GM11168 (cell line): ENCODE measurements at regions not wholly inside any gene's neighbourhood (a gene's known extent, or its start where the extent isn't known, plus 50 kb on each side); places are given as distances from the start of the nearest gene placed in this dataset.

ENCODE experiments used
- in situ Hi-C: fragments of 300-500 bp; cut with MboI; formaldehyde crosslinking; loops from one replicate; pipeline ENCODE4 v1.12.0; 2022; ENCODE audit warnings: low sequenced_read_pairs; ENCODE audit not compliant: unreplicated experiment

DNA sequence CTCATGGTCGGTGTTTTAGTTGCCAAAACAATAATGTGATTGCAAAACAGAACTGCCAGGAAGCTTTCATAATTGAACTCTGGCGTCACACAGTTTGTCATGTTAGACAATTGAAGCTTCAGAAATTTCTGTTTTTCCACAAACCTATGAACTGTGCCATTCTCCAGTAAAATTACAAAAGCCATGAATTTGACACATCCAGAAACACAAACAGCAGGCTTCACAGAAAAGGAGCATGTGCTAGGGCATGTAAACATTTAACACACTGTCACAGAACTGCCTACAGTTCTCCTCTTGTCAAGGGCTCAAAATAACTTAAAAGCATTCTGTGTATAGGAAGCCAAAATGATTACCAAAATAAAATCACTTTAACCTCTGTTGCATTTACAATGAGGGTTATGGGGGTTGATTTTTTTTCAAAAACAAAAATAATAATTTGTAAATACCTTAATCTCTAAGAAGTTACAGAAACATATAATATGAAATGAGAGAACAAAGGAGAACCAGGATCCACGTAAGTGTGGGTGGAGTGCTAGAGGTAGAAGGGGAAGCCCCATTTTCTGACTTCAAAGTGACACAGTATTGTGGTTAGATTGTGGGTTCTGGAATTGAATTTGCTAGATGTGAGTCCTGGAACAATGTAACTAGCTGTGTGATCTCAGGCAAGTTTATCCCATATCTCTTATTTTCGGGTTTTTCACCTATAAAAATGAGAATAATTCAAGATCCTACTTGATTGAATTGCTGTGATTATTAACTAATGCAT, 295.0 kb downstream of the CENPC start:
- in situ Hi-C loops, result no loop called here

- in situ Hi-C loops, result no loop called here
These were observed 308.5 kb downstream of the CENPC start for GRCh38 chr4:67236788-67237187.

GRCh38 chr4:67236318-67236717, 309.0 kb downstream of the CENPC start:
- in situ Hi-C loops, result no loop called here

- in situ Hi-C loops, result no loop called here
These were observed 311.0 kb downstream of the CENPC start for GRCh38 chr4:67234296-67234695.

GRCh38 chr4:67229148-67229547, 316.2 kb downstream of the CENPC start:
- in situ Hi-C loops, result no loop called here

DNA sequence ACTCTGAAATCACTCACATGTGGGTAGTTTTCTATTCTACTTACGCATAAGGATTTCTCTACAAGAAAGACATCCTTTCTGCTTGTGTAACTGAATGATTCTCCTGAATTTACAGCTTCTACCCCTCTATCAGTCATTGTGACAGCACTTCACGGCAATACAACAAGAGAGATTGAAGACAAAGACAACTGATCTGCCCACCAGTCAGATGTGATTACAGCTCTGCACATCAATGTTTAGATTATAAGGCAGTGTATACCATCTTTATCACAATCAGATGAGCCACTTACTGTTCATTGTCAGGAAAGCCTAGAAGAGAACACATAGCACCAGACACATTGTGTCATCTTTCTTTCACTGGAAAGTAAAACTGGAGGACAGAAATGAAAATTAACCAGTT, 324.4 kb downstream of the CENPC start:
- in situ Hi-C loops, result no loop called here

DNA sequence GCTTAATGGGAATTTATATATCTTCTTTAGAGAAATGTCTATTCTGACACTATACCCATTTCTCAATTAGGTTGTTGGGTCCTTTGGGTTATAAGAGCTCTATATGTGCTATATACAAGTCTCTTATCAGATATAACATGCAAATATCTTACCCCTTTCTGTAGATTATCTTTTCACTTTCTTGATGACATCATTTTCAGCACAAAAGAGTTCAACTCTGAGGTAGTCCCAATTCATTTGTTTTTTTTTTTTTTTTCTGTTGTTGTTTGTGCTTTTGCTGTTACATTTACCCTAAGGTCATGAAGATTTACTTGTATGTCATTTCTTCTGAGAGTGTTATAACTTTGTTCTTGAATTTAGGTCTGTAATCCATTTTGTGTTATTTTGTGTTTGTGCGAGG, 326.4 kb downstream of the CENPC start:
- in situ Hi-C loops, result no loop called here

DNA sequence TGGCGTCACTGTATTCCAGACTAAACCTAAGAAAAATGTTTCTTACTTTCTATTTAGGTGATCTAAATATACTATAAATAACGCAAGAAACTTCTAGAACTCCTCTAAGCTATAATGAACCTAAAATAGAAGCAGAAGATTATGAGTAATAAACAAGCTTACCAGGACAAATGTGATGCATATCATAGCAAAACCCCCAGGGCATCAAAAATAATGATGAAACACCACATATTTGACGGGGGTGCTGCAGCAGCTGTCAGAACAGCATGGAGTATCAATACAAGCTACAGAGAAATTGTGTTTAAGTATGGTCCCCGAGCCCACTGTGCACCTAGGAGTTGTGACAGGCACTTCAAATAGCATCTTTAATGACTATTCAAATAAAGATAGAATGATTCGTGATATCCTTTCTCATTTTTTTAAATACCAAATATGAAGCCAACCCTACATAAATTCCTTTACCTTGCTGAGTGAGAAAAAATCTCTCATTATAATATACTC, 337.3 kb downstream of the CENPC start:
- in situ Hi-C loops, result no loop called here

DNA sequence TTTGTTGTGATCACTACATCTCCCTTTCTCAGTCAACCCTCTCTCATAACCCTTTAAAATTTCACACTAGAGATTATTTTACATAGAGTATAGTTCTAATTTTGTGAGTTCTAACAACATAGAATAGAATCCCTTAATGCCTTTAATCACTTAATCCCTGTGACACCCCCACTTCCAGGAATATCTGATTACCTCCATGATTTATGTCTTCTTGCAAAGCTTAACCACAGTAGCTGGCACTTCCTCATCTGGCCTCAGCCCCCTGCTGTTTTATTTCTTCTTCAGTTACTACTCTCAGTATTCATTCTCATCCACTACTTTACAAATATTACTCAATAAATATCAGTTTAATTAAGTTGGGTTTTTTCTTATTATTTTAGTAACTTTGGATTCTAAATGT, 340.9 kb downstream of the CENPC start:
- in situ Hi-C loops, result no loop called here

GRCh38 chr4:67201334-67201733, 344.0 kb downstream of the CENPC start:
- in situ Hi-C loops, result no loop called here

DNA sequence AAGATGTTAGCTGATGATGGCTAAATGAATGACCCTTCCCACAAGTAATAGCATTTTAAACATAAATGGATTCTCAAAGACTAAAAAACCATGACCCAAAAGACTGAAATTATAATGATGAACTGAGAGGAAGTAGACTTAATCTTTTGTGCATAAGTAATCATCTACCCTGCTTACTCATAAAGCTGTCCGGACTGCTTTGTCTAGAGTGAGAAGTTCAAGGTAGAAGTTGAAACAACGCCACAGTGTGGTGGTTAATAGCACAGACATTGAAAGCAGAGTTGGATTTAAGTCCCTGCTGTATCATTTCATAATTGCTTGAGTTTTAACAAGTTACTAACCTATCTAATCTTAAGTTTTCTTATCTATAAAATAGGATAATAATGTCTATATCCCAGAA, 346.6 kb downstream of the CENPC start:
- in situ Hi-C loops, result no loop called here

DNA sequence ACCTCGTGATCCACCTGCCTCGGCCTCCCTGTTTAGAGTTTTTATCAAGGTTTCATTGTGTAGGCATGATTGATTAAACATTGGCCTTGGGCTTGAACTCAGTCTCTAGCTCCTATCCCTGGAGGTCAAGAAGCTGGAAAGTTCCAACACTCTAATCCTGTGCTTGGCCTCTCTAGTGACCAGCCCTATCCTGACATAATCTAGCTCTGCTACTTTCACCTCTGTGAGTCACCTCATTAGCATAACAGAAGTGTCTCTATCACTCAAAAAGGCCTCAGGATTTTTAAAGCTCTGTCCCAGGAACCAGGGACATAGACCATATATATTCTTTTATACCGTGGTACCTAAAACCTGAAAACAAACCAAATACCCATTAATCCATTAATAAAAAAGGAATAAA, 377.5 kb downstream of the CENPC start:
- in situ Hi-C loops, result no loop called here

- in situ Hi-C loops, result no loop called here
These were observed 382.6 kb downstream of the CENPC start for GRCh38 chr4:67162690-67163089.

DNA sequence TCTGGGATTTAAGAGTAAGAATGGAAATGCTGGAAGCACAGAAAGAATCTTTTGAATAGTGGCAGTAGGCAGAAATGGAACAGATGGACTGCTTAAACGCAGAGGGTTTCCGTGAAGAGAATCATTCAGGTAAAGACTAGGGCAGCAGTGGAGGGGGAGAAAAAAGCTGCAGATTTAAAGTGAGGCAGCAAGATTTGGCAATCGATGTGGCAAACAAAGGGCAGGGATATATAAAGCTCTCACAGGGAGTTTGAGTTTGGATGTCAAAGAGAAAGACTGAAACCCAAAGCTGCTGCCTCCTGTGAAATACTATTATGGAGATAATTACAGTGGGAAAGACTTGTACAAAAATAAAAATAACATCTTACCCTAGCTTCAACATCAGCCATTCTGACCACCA, 384.0 kb downstream of the CENPC start:
- in situ Hi-C loops, result no loop called here

- in situ Hi-C loops, result no loop called here
These were observed 384.9 kb downstream of the CENPC start for GRCh38 chr4:67160394-67160793.

GRCh38 chr4:67158666-67159065, 386.6 kb downstream of the CENPC start:
- in situ Hi-C loops, result no loop called here

- in situ Hi-C loops, result no loop called here
These were observed 392.3 kb downstream of the CENPC start for GRCh38 chr4:67152976-67153375.

DNA sequence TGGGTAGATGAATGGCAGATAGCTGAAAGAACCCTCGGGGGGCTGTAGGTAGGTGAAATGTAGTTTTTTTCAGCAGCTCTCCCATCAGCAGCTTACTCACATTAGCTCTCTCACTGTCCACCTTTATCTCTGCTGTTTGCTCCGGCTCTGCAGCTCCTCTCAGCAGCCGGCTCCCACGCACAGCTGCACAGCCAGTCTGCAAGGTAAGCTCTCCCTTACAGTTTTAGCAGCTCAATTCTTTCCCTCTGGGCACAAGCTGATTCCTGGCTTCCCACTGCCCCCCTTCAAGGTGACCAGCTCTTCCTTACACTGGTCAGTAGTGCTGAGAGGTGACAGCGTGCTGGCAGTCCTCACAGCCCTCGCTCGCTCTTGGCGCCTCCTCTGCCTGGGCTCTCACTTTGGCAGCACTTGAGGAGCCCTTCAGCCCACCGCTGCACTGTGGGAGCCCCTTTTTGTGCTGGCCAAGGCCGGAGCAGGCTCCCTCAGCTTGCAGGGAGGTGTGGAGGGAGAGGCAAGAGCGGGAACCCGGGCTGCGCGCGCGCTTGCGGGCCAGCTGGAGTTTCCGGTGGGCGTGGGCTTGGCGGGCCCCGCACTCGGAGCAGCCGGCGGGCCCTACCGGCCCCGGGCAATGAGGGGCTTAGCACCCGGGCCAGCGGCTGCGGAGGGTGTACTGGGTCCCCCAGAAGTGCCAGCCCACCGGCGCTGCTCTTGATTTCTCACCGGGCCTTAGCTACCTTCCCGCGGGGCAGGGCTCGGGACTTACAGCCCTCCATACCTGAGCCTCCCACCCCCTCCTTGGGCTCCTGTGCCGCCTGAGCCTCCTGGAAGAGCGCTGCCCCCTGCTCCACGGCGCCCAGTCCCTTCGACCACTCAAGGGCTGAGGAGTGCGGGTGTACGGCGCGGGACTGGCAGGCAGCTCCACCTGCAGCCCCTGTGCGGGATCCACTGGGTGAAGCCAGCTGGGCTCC, 393.6 kb downstream of the CENPC start:
- in situ Hi-C loops, result no loop called here

DNA sequence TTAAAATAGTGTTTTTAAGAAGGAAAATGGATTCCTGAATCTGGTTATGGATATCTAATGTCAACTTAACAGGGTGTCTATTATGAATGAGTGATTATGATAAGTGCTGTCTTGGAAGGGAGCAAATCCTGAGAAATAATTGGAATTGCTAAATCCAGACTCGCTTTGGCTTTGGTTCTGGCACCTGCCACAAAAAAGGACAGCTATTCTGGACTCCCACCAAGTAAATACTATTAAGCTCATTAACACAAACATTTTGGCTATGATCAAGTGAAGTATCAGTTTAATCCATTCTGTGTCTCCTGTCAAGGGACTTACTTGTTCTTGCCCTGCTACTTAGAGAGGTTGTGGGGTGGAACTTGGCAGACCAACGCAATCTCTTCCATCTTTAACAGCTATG, 403.7 kb downstream of the CENPC start:
- in situ Hi-C loops, result no loop called here

- in situ Hi-C loops, result no loop called here
These were observed 410.7 kb downstream of the CENPC start for GRCh38 chr4:67134616-67135015.

GRCh38 chr4:67133162-67133561, 412.1 kb downstream of the CENPC start:
- in situ Hi-C loops, result no loop called here
